Muscle layer of duodenum (tissue), 2 donors: ENCODE measurements at regions not wholly inside any gene's neighbourhood (a gene's known extent, or its start where the extent isn't known, plus 50 kb on each side); places are given as distances from the start of the nearest gene placed in this dataset.

ENCODE experiments used
- H3K27ac ChIP-seq: one replicate; pipeline ENCODE4 v1.7.0; 2013; ENCODE audit warnings: mild to moderate bottlenecking, low read length
- H3K27me3 ChIP-seq: one replicate; pipeline ENCODE4 v1.7.0; 2013; ENCODE audit warnings: low read depth, mild to moderate bottlenecking, control low read depth, low read length
- H3K36me3 ChIP-seq, 2 donors: one replicate each; pipeline ENCODE4 v1.7.0; 2013; ENCODE audit warnings: low read length in 2 of 2, control low read depth in 1 of 2, mild to moderate bottlenecking in 1 of 2; ENCODE audit not compliant: insufficient read depth in 2 of 2, control insufficient read depth in 1 of 2
- H3K4me1 ChIP-seq, 2 donors: one replicate each; pipeline ENCODE4 v1.7.0; 2013; ENCODE audit warnings: low read length in 2 of 2, mild to moderate bottlenecking in 2 of 2, control low read depth in 1 of 2, moderate library complexity in 1 of 2; ENCODE audit not compliant: insufficient read depth in 2 of 2, control insufficient read depth in 1 of 2
- H3K4me3 ChIP-seq, 2 donors: one replicate each; pipeline ENCODE4 v1.7.0; 2013; ENCODE audit warnings: low read length in 2 of 2, low read depth in 1 of 2, mild to moderate bottlenecking in 1 of 2
- H3K9me3 ChIP-seq, 2 donors: one replicate each; pipeline ENCODE4 v1.7.0; 2013; ENCODE audit warnings: low read length in 2 of 2, control low read depth in 1 of 2, mild to moderate bottlenecking in 1 of 2; ENCODE audit not compliant: control insufficient read depth in 1 of 2
- donor health status: healthy.

GRCh38 chr18:42683094-42683493 lies 432.4 kb downstream of the RIT2 start:
- no peak overlapping the region for H3K27ac ChIP-seq

GRCh38 chr18:42689310-42689709 lies 426.2 kb downstream of the RIT2 start:
- no peak overlapping the region for H3K27ac ChIP-seq
- no peaks in the 10 kb centered on the region for H3K36me3 ChIP-seq
- H3K4me1 ChIP-seq: no peaks in the 10 kb centered on the region
- H3K9me3 ChIP-seq: no peaks in the 10 kb centered on the region
- no peaks in the 10 kb centered on the region for H3K27me3 ChIP-seq
- no peak overlapping the region for H3K4me3 ChIP-seq

More at GRCh38 chr18:42683094-42683493, 432.4 kb downstream of the RIT2 start:
- no peak overlapping the region for H3K4me3 ChIP-seq
- H3K36me3 ChIP-seq: no peaks in the 10 kb centered on the region
- H3K4me1 ChIP-seq: no peaks in the 10 kb centered on the region
- peaks cover 0 to 10% of the 10 kb centered on the region in 2 donors for H3K9me3 ChIP-seq
- H3K27me3 ChIP-seq: no peaks in the 10 kb centered on the region
